AG10803 (cell line): ENCODE measurements at regions not wholly inside any gene's neighbourhood (a gene's known extent, or its start where the extent isn't known, plus 50 kb on each side); places are given as distances from the start of the nearest gene placed in this dataset.

Experiments used
- DNase-seq: peaks from one replicate; pipeline ENCODE4 v3.0.0; 2010; ENCODE audit warnings: low read depth
- H3K4me3 ChIP-seq: 2 replicates; pipeline ENCODE4 v1.5.1; 2011; ENCODE audit warnings: mild to moderate bottlenecking, low read length, control low read depth
- TF ChIP-seq, protein P1 (sequence below): conservative IDR thresholded peaks from 2 replicates; pipeline ENCODE4 v1.5.1; 2011; ENCODE audit warnings: mild to moderate bottlenecking, low read length, control low read depth, inconsistent platforms

DNA sequence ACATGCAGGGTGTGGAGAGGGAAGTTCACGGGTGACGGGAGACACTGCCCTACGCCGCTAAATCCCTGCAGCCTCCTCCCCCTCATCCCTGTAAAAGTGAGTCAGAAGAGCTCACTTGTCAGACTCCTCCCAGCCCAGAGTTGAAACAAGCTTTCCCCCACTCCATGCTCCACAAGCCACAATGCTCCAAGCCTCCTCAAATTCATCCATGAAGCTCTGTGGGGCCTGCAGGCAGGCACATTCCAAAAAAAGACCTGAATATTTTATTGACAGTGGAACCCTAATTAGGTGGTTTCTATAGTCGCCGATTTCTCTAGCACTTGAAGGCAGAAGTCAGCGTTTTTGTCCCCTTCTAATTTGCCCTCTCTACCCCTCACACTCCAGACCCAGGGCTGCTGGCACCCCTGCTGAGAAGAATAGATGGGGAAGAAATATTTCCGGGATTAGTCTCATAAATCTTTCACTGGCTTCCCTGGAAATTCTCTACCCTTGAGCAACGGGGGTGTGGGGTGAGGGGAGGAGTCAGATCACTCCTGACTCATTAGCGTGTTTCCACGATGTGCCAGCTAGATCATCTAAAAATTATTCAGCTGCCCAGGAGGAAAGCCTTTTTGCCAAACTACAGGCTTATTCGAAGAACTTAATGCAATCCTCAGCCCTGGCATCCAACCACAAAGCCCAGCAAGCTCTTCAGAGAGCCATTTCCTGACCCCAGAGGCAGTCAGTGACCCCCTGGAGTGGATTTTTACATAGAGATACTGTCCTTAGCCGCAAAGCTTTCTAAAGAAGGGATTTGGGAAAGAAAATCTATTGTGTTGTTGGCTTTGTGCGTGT, 97.1 kb downstream of the ENC1 start:
- peak overlapping the region; percentile 35 for H3K4me3 ChIP-seq
- TF ChIP-seq, protein P1, sequence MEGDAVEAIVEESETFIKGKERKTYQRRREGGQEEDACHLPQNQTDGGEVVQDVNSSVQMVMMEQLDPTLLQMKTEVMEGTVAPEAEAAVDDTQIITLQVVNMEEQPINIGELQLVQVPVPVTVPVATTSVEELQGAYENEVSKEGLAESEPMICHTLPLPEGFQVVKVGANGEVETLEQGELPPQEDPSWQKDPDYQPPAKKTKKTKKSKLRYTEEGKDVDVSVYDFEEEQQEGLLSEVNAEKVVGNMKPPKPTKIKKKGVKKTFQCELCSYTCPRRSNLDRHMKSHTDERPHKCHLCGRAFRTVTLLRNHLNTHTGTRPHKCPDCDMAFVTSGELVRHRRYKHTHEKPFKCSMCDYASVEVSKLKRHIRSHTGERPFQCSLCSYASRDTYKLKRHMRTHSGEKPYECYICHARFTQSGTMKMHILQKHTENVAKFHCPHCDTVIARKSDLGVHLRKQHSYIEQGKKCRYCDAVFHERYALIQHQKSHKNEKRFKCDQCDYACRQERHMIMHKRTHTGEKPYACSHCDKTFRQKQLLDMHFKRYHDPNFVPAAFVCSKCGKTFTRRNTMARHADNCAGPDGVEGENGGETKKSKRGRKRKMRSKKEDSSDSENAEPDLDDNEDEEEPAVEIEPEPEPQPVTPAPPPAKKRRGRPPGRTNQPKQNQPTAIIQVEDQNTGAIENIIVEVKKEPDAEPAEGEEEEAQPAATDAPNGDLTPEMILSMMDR = no peak
- DNase-seq = peak; percentile 93

DNA sequence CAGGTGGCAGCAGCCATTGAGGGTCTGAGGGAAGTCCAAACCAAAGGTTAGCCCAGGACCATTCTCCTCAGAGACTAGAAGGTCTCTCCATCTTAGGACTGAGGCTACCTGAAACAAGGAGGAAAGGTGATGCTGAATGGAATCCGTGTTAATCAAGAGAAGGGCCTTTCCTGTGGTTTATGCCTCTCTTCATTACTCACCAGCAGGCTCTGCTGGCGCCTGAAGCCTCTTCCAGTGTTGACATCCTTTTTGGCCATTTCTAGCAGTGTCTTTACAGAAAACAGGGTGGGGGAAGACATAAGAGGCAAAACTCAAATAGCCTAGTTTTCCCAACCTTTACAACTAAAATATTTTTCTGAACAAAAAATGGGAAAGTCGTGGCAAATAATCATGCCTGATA, 98.0 kb downstream of the ENC1 start:
- DNase-seq = peak; percentile 45
- no peak overlapping the region for H3K4me3 ChIP-seq
- TF ChIP-seq, protein P1 = peak; percentile 28

DNA sequence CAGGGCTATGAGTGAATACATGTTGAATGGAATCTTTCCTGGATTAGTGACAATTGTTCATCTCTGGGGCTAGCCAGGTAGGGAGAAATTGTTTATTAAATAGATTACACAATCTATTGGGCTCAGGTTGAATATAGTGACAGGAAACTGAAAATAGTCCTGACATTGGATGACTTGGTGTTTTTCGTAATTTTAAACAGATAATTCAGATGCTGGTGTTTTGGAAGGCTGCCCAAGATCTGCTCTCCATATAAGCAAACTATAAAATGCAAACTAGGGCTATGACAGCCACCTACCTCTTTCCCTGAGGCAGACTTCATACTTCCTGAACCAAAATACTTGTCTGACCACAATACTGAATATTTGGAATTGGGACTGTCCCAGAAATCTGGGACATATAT, 99.1 kb downstream of the ENC1 start:
- H3K4me3 ChIP-seq = no peak overlapping the region
- TF ChIP-seq, protein P1 = no peak
- DNase-seq = peak; percentile 59

DNA sequence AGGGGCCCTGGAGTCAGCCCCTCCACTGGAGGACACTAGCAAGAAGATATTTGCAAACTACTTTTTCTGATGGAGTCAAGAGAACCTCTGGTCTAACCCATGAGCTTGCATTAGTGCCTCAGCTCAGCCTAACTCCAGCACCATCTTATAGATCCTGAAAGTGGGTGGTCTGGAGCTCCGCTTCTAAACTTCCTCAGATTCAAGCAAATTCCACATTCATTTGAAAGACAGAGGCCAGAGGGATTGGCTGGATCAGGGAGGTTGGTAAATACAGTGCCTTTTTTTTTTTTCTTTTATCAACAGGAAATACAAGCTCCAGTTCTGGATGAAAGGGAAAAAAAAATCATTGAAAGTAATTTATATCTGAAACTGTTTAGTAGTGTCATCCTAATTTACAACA, 99.9 kb downstream of the ENC1 start:
- TF ChIP-seq, protein P1 = no peak
- DNase-seq = no peak
- no peak overlapping the region for H3K4me3 ChIP-seq

DNA sequence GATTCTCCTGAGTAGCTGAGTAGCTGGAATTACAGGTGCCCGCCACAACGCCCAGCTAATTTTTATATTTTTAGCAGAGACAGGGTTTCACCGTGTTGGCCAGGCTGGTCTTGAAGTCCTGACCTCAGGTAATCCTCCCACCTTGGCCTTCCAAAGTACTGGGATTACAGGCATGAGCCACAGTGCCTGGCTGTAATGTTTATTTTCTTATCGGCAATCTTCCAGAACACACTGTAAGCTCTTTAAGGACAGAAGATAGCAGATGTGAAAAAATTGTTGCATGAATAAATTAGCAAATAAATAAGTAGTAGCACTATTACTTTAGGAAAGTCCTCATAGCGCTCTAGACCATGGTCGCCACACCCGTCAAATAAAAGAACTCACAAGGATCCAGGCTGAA, 100.5 kb downstream of the ENC1 start:
- no peak overlapping the region for H3K4me3 ChIP-seq
- TF ChIP-seq, protein P1 = no peak
- no peak for DNase-seq

DNA sequence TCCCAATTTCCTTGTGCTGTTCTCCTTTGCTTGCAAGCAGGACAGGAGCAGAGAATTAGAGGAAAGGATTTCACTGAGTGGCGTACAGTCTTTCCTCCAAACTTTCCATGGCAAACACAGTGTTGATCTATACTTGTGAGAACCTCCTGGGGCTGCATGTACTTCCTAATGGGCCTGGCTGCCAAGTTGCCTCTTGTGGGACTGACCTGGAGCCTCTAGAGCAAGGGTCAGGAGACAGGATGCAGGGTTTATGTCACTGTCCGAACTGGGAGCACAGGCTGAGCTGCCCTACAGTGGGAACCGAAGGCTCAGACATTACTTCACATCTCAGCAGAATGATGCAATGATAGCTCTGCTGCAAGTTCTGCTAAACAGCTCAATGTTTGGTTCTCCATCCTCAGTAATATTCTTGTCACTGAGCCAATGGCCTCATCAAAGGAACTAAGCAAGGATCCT, 102.3 kb downstream of the ENC1 start:
- peak; percentile 83 for DNase-seq
- TF ChIP-seq, protein P1 = no peak
- no peak overlapping the region for H3K4me3 ChIP-seq

DNA sequence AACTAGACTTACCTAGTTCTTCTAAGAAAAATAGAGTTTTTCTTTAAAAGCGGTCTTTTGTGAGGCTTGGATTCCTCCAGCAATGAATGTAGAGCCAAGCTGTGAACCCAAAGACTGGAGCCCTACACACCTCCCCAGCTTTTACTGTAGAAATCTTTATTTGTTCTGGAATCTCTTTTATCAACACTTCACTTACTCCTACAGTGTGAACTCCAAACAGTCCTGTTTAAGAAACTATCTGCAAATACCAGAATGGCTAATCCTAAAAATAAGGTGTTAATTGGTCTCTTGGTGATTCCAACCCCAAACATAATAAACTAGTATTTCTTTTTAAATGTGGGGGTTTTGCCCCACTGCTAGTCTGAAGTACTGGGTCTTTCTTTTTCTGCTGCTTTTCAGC, 103.9 kb downstream of the ENC1 start:
- H3K4me3 ChIP-seq = no peak overlapping the region
- TF ChIP-seq, protein P1 = no peak
- no peak for DNase-seq
